ENCODE measurements at regions not wholly inside any gene's neighbourhood (a gene's known extent, or its start where the extent isn't known, plus 50 kb on each side); places are given as distances from the start of the nearest gene placed in this dataset.

GRCh38 chr7:132666774-132667172 is 90.5 kb upstream of the PLXNA4 start:
- DNase-seq, result no peak

GRCh38 chr7:132666071-132666773 is 90.0 kb upstream of the PLXNA4 start:
- DNase-seq, result no peak

GRCh38 chr7:132656846-132657776 is 80.8 kb upstream of the PLXNA4 start:
- no peak for DNase-seq

GRCh38 chr7:132656341-132656740 is 80.1 kb upstream of the PLXNA4 start:
- DNase-seq, result no peak

DNA sequence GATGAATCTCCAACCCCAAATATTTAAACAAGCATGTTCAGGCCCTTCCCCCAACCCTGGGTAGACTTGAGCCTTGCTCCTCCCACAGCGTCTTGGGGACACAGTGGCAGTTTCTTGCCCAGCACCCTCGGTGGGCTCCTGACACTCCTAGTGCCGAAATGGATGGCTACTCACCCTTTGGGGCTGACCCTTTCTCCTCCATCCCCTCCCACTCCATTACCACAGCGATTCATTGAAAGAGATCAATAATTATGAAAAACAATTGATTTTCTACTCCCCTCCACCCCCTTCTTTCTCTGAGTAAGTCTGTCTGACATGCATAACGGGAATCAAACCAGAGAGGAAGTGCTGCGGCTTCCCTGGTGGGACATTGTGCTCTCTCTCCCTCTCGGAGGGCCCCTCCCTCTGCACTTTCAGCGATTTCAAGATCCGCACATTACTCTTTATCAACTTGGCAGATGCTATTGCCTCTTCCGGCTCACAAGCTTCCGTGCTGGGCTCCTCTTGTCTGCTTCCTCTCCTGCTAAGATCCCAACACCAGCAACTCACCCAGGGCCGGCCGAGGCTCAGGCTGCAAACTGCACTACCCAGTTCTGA is 79.0 kb upstream of the PLXNA4 start:
- peak in 2 of 4 experiments; percentile 12 to 37 for DNase-seq

- DNase-seq, result no peak
Measured at GRCh38 chr7:132654150-132654549, 77.9 kb upstream of the PLXNA4 start.

DNA sequence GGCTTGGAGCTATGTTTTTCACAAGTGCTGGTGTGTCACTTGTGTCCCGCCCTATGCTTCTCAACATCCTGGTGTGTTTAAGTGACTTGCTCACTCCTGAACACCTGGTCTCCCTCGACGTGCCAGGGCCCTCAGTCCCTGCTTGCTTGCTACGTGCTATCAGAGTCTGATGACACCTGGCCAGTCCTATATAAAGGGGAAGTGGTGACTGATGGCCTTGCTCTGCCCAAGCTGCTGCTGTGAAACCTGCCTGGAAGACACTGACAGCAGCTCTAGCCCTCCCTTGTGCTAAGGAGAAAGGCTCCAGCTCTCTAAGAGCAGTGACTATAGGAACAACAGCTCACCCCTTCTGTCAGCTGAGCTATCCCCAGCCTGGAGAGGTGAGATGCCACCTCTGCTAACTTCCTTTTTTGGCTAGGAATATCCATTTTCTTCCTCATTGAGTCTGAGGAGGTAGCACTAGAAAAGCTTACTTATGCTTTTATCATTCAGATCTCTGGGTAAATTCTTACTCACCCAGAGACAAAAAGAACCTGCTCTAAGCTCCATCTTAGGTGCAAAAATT is 77.2 kb upstream of the PLXNA4 start:
- DNase-seq, result no peak

- DNase-seq, result no peak
Measured at GRCh38 chr7:132652507-132652906, 76.2 kb upstream of the PLXNA4 start.

DNA sequence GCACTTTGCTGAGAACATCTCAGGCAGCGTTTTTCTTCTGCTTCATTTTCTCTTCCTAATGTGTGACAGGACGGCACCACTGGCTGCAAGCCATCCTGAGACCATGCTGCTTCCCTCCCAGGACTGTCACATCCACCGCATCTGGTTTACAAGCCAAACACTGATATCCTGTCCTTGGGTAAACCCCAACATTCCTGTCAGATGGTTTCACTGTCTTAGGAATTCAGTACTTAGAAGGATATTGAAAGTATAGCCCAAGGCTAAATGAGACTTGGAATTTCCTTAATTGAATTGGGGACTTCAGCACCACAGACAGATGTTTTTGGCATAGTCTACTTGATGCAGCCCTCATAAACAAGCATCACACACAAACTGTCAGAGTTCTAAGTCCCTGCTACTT is 74.2 kb upstream of the PLXNA4 start:
- DNase-seq, result no peak

- no peak for DNase-seq
Measured at GRCh38 chr7:132647311-132647710, 71.0 kb upstream of the PLXNA4 start.

DNA sequence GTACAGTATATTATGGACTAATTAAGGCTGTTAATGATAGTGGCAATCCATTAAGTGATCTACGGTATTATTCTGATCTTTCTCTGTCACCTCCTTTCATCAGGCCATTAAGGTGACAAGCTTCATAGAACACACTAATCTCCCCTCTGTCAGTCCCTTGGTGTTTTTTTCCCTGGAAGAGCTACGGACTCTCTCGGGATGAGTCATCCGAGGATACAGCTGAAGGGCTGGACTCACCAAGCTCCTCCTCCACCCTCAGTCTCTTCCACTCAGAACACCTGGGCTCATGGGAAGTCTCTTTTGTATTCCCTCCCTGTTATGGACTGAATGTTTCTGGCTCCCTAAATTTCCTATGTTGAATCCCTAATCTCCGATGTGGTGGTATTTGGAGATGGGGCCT is 69.8 kb upstream of the PLXNA4 start:
- no peak for DNase-seq

DNA sequence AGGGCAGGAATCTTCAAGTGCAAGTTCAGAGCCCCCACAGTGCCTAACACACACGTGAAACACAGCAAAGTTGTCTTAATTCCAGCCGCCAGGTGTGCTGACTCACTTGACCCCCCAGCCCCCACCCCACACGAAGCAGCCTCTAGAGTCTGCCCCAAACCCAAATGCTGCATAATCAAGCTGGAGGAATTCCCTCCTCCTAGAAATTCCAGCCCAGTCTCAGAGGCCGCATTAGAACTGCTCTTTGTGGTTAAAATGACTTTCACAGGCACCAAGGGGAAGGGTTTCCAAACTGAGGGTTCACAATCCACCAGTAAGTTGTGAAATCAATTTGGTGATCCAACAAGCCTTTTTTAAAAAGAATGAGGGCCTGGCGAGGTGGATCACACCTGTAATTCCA is 67.0 kb upstream of the PLXNA4 start:
- DNase-seq, result no peak

GRCh38 chr7:132641238-132641637 is 65.0 kb upstream of the PLXNA4 start:
- no peak for DNase-seq

GRCh38 chr7:132639983-132640382 is 63.7 kb upstream of the PLXNA4 start:
- DNase-seq, result no peak

- DNase-seq, result no peak
Measured at GRCh38 chr7:132638000-132638399, 61.7 kb upstream of the PLXNA4 start.

GRCh38 chr7:132636581-132636980 is 60.3 kb upstream of the PLXNA4 start:
- no peak for DNase-seq

- DNase-seq, result no peak
Measured at GRCh38 chr7:132635127-132635526, 58.9 kb upstream of the PLXNA4 start.

GRCh38 chr7:132630834-132631233 is 54.6 kb upstream of the PLXNA4 start:
- no peak for DNase-seq
